AG04450 (cell line): ENCODE measurements at regions not wholly inside any gene's neighbourhood (a gene's known extent, or its start where the extent isn't known, plus 50 kb on each side); places are given as distances from the start of the nearest gene placed in this dataset.

Experiments
- CTCF ChIA-PET: fragments of 300-600, 350-600 bp; formaldehyde crosslinking; extraction: SDS; loops from one replicate; lab custom pipeline; 2022; ENCODE audit warnings: antibody characterized with exemption, inconsistent platforms; lab: Charles Lee
- POLR2A ChIA-PET: fragments of 350-600 bp; formaldehyde crosslinking; extraction: SDS; loops from one replicate; lab custom pipeline; 2021; ENCODE audit warnings: antibody characterized with exemption, inconsistent platforms; lab: Yijun Ruan, JAX
- DNase-seq: peaks from one replicate; pipeline ENCODE4 v3.0.0-alpha.2; 2011; ENCODE audit warnings: low read depth, low spot score
- H3K27ac ChIP-seq: one replicate; pipeline ENCODE4 v1.5.1; 2012; ENCODE audit warnings: low read depth, low read length, control low read depth
- H3K27me3 ChIP-seq: one replicate; pipeline ENCODE4 v1.6.0; 2012; ENCODE audit warnings: low read length; ENCODE audit not compliant: control insufficient read depth, insufficient read depth
- H3K4me3 ChIP-seq: 2 replicates; pipeline ENCODE4 v1.5.1; 2011; ENCODE audit warnings: mild to moderate bottlenecking, low read depth, low read length, control low read depth
- H3K9me3 ChIP-seq: 2 replicates; pipeline ENCODE4 v1.5.1; 2012; ENCODE audit warnings: low read length; ENCODE audit not compliant: control insufficient read depth, insufficient read depth
- TF ChIP-seq, protein P1 (sequence below): IDR thresholded peaks from 2 replicates; pipeline ENCODE4 v1.5.1; 2011; ENCODE audit warnings: low read depth, low read length, control low read depth, inconsistent platforms

DNA sequence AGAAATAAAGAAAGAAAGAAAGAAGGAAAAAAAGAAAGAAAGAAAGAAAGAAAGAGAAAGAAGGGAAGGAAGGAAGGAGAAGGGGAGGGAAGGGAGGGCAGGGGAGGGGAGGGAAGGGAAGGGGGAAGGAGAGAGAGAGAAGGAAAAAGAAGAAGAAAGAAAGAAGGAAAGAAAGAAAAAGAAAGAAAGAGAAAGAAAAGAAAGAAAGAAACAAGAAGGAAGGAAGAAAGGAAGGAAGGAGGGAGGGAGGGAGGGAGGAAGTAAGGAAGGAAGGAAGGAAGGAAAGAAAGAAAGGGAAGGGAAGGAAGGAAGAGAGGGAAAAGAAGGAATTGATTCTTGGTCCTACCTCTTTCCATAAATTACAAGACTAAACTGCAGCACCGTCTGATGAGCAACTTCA lies 186.1 kb downstream of the URB2 start:
- no peak overlapping the region for H3K27ac ChIP-seq
- H3K4me3 ChIP-seq: no peak overlapping the region
- ChIA-PET CTCF (interaction anchor here (1.5 kb wide), 1 partner anchor 37 kb away, joined by 5 read pairs; no protein-coding TSS in a partner anchor), POLR2A (no interaction called here)
- DNase-seq: no peak
- H3K27me3 ChIP-seq: no peaks in the 10 kb centered on the region
- TF ChIP-seq, protein P1, sequence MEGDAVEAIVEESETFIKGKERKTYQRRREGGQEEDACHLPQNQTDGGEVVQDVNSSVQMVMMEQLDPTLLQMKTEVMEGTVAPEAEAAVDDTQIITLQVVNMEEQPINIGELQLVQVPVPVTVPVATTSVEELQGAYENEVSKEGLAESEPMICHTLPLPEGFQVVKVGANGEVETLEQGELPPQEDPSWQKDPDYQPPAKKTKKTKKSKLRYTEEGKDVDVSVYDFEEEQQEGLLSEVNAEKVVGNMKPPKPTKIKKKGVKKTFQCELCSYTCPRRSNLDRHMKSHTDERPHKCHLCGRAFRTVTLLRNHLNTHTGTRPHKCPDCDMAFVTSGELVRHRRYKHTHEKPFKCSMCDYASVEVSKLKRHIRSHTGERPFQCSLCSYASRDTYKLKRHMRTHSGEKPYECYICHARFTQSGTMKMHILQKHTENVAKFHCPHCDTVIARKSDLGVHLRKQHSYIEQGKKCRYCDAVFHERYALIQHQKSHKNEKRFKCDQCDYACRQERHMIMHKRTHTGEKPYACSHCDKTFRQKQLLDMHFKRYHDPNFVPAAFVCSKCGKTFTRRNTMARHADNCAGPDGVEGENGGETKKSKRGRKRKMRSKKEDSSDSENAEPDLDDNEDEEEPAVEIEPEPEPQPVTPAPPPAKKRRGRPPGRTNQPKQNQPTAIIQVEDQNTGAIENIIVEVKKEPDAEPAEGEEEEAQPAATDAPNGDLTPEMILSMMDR: no peak
- no peaks in the 10 kb centered on the region; the same call in 1 of the 2 replicates for H3K9me3 ChIP-seq

DNA sequence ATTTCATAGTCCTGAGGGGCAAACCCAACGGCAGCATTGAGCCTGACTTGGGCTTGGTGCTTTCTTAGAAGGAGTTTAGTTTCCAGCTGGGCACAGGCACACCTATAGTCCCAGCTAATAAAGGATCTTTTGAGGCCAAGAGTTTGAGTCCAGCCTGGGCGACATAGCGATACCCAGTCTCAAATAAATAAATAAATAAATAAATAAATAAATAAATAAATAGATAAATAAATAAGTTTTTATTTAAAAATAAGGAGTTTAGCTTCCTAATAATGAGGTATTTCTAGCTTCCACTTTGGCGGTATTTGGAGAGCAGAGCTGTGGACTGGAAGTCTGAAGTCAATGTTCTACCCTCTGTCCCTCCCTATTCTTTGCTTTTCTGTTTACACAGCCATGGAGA lies 186.6 kb downstream of the URB2 start:
- no peak for DNase-seq
- ChIA-PET CTCF (no interaction called here), POLR2A (no interaction called here)
- H3K27ac ChIP-seq: no peak overlapping the region
- H3K4me3 ChIP-seq: no peak overlapping the region
- TF ChIP-seq, protein P1: no peak
- no peaks in the 10 kb centered on the region; the same call in 1 of the 2 replicates for H3K9me3 ChIP-seq
- no peaks in the 10 kb centered on the region for H3K27me3 ChIP-seq

DNA sequence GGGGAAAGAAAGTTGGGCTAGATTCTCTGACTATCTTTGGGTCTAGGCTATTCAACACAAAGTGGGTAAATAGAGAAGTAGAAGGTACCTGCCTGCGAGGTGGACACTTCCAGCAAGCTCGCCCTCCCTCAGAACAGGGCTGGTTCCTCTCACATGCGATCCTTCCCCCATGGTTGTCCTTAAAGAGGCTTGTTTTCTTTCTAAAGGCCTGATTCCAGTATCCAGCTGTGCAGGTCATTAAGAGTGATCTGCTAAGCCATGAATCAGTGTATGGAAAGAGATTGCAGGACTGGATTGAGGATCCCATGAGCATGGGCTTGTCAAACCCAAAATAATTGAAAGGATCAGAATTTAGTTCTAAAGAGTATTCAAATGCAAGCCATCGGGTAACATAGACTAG lies 189.0 kb downstream of the URB2 start:
- DNase-seq: no peak
- H3K27ac ChIP-seq: no peak overlapping the region

DNA sequence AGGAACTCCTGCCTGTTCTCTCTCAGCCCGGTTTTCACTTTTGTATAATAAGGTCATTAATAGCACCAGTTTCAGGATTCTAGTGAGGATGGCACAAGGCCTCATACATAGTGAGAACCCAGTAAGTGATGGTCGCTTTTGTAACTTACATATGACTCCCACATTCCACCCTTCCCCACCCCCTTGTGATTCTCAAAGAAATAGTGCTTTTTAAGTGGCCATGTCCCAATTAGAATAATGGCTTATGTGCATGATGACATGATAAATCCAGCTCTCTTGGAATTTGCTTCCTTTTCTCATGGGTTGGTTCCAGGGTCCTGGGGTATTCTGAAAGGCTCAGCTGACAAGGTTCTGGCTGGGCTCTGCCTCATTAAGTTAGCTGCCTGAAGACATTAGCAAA lies 189.9 kb downstream of the URB2 start:
- H3K27me3 ChIP-seq: no peaks in the 10 kb centered on the region
- H3K27ac ChIP-seq: no peak overlapping the region
- H3K4me3 ChIP-seq: no peak overlapping the region
- ChIA-PET CTCF (no interaction called here), POLR2A (no interaction called here)
- DNase-seq: no peak
- TF ChIP-seq, protein P1: no peak
- H3K9me3 ChIP-seq: no peaks in the 10 kb centered on the region

More for the DNA sequence above, 189.0 kb downstream of the URB2 start:
- POLR2A ChIA-PET: no interaction called here
- Histone ChIP-seq H3K9me3 (no peaks in the 10 kb centered on the region; the same call in 1 of the 2 replicates), H3K27me3 (no peaks in the 10 kb centered on the region), H3K4me3 (no peak overlapping the region)
- CTCF ChIA-PET: no interaction called here
- TF ChIP-seq, protein P1: no peak

DNA sequence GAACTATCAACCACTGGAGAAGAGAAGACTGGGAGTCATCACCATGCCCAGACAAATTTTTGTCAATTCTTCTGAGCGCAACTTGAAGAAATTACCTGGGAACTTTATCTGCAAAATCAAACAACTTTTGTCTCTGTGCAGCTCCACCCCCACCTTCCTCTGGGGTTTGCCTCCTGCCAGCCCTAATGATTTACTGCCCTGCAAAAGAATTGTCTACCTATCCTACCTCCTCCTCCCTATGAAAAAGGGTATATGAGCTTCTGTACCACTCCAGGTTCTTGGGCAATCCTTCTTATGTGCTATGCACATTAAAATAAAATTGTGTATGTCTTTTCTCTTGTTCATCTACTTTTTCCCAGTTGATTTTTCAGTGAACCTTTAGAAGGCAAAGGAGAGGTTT lies 191.9 kb downstream of the URB2 start:
- TF ChIP-seq, protein P1: no peak
- Histone ChIP-seq H3K27ac (no peak overlapping the region), H3K9me3 (no peaks in the 10 kb centered on the region), H3K4me3 (no peak overlapping the region), H3K27me3 (no peaks in the 10 kb centered on the region)
- CTCF ChIA-PET: no interaction called here
- POLR2A ChIA-PET: no interaction called here
- DNase-seq: no peak
